GM19397 (cell line): ENCODE measurements at regions not wholly inside any gene's neighbourhood (a gene's known extent, or its start where the extent isn't known, plus 50 kb on each side); places are given as distances from the start of the nearest gene placed in this dataset.
"Not testable (repeated sequence)": the region's sequence is repeated elsewhere in the genome, so short reads cannot be mapped to it uniquely, and the experiment has no call there.

Source experiments
- ATAC-seq: cut with Tn5 transposase; IDR thresholded peaks from one replicate; pipeline ENCODE4 v1.9.1; 2021; ENCODE audit warnings: mild to moderate bottlenecking, moderate library complexity; ENCODE audit not compliant: unreplicated experiment

- ATAC-seq = not testable (repeated sequence)
Observed at GRCh38 chr16:16448423-16448822, 69.5 kb downstream of the NPIPA7 start.

DNA sequence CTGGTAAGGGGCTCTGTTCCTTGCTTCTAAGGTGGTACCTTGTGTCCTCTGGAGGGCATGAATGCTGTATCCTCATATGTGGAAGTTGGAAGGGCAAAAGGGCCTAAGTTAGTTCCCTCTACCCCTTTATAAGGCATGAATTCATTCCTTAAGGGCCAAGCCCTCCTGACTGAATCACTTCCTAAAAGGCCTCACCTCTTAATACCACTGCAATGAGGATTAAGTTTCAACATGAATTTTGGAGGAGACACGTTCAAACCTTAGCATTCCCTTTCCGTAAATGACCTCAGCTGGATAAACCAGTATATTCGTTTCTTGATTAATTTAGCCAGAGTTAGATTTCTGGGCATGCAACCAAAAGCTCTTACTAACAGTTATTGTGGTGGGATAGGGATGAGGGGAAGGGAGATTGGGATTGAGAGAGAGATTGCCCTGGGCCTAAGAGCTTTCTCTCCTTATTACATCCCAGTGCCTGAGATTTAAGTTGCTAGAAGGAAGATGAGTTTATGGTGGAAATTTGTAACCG lies 70.8 kb downstream of the NPIPA7 start:
- not testable (repeated sequence) for ATAC-seq

- not testable (repeated sequence) for ATAC-seq
Observed at GRCh38 chr16:16451721-16452410, 72.9 kb downstream of the NPIPA7 start.

GRCh38 chr16:16458579-16458978 lies 79.6 kb downstream of the NPIPA7 start:
- ATAC-seq = not testable (repeated sequence)

GRCh38 chr16:16463792-16464191 lies 84.9 kb downstream of the NPIPA7 start:
- ATAC-seq = not testable (repeated sequence)

GRCh38 chr16:16488919-16489318 lies 110.0 kb downstream of the NPIPA7 start:
- ATAC-seq = not testable (repeated sequence)

GRCh38 chr16:16489466-16489865 lies 110.5 kb downstream of the NPIPA7 start:
- ATAC-seq = not testable (repeated sequence)

GRCh38 chr16:16494114-16494513 lies 115.2 kb downstream of the NPIPA7 start:
- not testable (repeated sequence) for ATAC-seq

GRCh38 chr16:16494998-16495397 lies 116.1 kb downstream of the NPIPA7 start:
- ATAC-seq = not testable (repeated sequence)

DNA sequence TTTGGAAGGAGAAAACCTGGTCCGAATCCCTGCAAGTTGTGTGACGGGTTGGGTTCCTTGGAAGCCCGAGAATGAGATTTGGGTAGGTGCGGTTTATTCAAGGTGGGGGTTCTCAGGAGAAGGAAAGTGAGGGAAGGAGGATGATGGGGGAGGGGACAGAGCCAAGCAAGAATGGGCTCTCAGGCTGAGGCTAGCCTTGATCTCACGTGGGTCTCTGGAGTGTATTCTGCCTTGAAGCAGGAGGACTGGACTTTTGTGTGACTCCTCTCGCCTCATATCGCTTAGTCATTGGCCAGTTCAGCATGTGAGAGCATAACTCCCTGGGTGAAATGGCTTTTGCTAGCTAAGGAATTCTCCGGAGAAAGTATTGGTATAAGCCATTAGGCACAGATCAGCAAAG lies 120.9 kb downstream of the NPIPA7 start:
- not testable (repeated sequence) for ATAC-seq

DNA sequence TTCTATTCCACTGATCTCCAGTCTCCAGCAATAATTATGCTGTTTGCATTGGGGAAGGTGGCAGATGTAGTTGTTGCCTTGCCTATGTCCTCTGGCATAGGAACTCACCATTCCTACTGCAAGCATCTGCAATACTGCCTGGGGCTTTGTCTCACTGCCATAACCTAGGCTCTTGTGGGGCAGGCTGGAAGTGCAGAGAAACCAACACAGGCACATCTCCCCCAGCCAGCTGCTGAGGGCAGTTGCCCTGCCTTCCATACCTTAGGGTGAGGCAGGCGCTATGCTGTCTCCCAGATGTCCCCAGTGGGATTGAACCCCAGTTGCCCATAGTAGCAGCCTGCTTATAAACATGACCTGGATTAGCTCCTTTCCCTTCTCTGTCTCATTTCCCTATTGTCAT lies 128.1 kb downstream of the NPIPA7 start:
- ATAC-seq = not testable (repeated sequence)

- not testable (repeated sequence) for ATAC-seq
Observed at GRCh38 chr16:16508344-16508743, 129.4 kb downstream of the NPIPA7 start.

DNA sequence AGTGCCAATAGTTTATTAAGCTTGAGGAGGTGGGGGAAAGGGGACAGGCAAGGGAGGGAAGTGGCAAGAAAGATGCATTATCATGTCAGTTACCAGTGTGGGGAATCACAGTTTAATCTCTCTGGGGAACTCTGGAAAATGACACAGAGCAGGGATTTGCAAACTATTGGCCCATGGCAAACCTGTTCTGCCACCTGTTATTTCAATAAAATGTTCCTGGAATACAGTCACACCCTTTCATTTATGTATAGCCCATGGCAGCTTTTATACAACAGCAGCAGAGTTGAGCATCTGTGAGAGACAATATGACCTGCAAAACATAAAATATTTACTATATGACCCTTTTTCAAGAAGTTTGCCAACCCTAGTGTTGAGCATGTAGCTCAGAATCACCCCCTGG lies 140.5 kb downstream of the NPIPA7 start:
- ATAC-seq = not testable (repeated sequence)

DNA sequence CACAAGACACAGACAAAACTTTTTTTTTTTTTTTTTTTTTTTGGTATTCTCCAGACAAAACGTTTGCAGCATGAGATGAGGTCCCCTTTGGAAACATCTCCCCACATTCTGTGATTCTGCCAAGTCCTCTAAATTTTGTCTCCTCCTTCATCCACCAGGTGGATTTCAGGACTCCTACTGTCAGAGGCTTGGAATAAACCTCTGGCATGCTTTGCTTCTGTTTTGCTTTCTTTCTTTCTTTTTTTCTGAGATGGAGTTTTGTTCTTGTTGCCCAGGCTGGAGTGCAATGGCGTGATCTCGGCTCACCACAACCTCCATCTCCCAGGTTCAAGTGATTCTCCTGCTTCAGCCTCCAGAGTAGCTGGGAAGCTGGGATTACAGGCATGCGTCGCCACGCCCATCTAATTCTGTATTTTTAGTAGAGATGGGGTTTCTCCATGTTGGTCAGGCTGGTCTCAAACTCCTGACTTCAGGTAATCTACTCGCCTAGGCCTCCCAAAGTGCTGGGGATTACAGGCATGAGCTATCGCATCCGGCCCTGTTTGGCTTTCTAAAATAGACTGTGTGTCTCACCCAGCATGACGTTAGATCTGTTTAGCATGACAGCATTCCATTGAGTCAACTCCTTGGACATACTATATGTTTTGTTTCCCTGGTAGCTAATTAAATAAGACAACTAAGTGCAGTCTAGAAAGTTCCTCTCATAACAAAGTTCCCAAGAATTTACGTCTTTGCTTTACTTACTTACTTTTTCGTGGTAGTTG lies 142.5 kb downstream of the NPIPA7 start:
- not testable (repeated sequence) for ATAC-seq

DNA sequence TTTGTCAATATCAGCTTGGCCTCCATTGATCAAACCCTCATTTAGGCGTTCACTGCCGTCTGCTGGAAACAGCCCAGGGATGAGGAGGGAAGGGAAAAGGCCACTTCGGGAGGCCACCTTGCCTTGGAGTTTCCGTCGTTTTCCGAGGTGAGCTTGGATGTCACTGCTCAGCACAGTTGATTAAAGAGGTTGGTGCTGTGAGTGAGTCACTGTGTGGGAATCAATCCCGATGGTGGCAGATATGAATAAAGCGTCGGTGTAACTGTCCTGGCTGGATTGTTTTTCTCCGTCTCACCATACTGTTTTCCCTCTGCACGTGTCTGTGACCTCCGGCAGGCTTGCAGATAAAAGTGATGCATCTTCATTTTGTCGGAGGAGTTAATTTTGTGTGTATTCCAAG lies 148.1 kb downstream of the NPIPA7 start:
- ATAC-seq = not testable (repeated sequence)

GRCh38 chr16:16530744-16531143 lies 151.8 kb downstream of the NPIPA7 start:
- ATAC-seq = not testable (repeated sequence)

- not testable (repeated sequence) for ATAC-seq
Observed at GRCh38 chr16:16535565-16535964, 156.6 kb downstream of the NPIPA7 start.

DNA sequence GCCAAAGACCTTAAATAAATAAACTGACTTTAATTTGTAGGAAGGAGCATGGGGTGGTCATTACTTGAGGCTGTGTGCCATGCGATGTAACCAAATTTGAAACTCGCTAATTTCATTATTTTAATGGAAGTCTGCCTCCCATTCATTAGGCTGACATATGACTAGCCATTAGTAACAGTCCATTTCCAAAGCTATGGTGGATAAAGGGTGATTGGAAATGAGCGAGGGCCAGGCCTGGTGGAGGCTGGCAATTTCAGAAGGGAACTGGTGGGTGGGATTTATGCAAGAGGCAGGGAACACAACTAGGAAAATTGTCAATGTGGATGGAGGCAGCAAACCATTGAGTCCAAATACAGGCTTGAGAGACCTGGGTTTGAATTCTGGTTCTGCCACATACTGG lies 157.2 kb downstream of the NPIPA7 start:
- ATAC-seq = not testable (repeated sequence)

DNA sequence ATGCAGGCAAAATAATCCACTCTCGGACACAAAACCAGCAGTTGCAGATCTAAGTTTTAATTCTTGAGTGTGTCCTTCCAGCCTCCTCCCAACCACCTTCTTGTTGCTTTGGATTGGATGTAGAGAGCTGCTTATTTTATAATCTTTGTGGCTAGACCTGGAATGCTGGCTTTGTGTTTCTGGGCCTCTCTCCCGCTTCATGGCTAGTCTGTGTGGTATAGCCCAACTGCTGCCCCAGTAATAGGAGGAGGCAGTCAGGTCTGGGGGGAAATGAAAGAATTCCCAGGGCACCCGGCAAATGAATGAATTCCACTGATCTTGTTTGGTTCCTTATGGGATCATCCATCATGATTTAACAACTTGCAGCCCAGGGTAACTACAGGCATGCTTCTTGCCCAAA lies 170.8 kb downstream of the NPIPA7 start:
- not testable (repeated sequence) for ATAC-seq

DNA sequence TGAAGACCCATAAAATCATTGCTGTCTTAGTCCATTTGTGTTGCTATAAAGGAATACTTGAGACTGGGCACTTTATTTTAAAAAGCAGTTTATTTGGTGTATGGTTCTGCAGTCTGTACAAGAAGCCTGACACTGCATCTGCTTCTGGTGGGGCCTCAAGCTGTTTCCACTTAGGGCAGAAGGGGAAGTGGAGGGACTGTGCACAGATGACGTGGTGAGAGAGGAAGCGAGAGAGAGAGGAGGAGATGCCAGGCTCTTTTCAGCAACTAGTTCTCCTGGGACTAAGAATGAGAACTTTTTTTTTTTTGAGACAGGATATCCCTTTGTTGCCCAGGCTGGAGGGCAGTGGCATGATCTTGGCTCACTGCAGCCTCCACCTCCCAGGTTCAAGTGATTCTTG lies 171.9 kb downstream of the NPIPA7 start:
- ATAC-seq = not testable (repeated sequence)

- ATAC-seq = not testable (repeated sequence)
Observed at GRCh38 chr16:16552819-16553340, 173.9 kb downstream of the NPIPA7 start.
